ENCODE measurements at regions not wholly inside any gene's neighbourhood (a gene's known extent, or its start where the extent isn't known, plus 50 kb on each side); places are given as distances from the start of the nearest gene placed in this dataset.
"Not testable (repeated sequence)": the region's sequence is repeated elsewhere in the genome, so short reads cannot be mapped to it uniquely, and the experiment has no call there.

DNA sequence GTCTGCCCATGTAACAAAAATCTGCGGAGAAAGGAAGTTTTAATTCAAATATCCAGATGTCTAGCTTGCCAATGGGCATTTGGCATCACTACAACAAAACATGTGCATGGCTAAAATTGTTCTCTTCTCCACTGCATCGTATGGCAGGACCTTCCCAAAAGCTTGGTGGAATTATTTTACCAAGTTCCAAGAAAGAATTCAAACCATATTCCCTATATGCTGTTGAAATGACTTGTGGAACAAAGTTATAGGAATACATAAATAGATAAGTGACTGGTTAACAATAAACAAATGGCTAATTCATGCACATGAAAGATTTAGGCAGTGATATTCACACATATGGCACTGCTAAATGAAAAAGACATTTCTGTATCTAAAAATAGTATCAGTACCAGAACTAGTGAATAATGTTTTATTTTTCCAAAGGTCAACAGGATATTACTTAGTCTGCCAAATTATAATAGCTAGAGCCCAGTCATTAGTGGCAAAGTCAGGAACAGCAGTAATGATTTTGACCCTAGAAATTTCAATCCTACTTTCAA is 425.4 kb upstream of the VRK2 start:
- DNase-seq, result no peak

DNA sequence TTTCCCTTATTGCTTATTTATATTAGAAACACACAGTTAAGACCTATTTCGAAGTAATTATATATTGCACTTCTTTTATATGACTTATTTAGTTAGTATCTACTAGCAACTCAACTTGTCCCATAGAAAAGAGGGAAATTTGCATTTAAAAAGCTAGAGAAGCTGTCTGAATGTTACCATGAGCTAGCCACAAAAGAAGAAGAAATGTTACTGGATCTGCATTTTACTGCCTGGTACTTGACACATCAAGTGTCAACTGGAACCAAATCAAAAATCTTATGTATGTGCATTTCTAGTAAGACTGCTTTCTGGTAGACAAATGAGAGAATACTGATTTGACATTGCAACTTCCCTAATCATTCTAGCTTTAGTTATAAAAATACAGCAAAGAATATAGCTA is 424.6 kb upstream of the VRK2 start:
- DNase-seq, result no peak

DNA sequence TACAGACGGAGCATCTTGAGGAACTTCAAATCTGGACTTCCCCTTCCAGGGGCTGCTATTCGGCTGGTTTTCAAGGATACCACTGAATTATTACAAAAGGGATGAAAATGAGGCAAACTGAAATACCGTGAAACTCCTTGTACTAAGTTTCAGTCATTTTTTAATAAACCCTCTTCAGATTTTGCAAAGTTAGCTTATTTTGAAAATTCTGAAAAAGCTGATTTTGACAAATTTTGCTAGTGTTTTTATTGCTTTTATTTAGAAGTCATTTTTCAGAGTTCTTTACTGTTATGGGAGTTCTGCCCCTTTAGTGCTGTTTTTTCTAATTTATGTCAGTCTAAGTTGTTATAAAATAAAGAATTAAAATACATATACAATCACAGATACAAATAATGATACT is 390.4 kb upstream of the VRK2 start:
- no peak for DNase-seq

GRCh38 chr2:57669570-57669969 is 377.0 kb upstream of the VRK2 start:
- no peak for DNase-seq

DNA sequence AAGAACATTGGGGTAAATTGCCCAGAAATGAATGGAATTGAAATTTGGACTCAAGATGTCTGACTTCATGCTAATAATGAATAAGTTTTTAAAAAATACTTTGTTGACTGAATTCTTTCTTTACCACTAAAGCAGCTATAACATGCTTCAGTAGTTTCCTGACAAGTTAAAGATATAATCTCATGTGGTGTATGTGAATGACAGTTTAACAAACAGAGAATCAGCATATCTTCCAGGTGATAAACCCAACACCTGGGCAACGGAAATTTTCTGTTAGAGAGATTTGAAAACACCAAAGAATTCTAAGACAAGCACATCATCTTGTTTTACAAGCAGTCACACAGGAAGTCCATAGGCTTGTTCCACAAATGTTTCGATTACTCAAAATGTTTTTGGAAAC is 372.6 kb upstream of the VRK2 start:
- DNase-seq, result no peak

GRCh38 chr2:57674743-57675142 is 371.9 kb upstream of the VRK2 start:
- no peak for DNase-seq

- DNase-seq, result no peak
These were observed 369.3 kb upstream of the VRK2 start for GRCh38 chr2:57677296-57677695.

DNA sequence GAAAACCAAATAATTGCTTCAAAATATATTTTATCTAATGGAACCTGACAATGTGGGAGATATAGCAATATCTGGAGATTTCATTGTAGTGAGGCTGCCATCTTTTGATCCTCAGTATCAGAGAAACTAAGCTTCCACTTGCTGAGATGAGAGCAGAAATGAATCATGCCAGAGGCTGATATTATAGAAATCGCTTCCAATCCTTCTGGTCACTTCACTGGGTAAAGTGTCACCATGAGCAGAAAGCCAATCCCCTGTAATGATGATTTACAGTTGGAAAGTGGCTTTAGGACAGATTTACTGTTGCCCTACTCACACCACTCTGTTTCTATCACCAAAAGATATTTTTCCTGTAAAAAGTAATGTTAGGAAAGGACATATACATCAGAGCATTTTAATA is 365.0 kb upstream of the VRK2 start:
- no peak for DNase-seq

- no peak for DNase-seq
These were observed 361.6 kb upstream of the VRK2 start for GRCh38 chr2:57685032-57685431.

- no peak for DNase-seq
These were observed 354.2 kb upstream of the VRK2 start for GRCh38 chr2:57692395-57692794.

- DNase-seq, result no peak
These were observed 353.4 kb upstream of the VRK2 start for GRCh38 chr2:57693177-57693576.

DNA sequence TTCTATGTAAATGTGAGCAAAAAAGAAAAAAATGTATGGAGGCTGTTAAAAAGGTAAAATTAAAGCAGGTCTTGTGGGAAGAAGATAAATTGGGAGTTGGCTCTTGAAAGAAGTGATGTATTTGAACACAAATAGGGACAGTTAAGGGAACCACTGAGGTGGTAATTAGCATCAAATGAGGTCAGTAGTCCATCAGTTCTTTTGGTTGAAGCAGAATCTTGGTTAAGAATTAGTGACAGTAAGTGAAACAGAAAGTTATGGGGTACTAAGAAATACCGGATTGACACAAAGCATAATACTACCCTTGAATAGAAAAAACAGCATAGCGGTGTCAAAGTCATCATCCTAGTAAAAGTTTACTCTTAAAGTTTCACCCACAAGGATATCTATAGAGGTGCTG is 352.6 kb upstream of the VRK2 start:
- DNase-seq, result no peak

- DNase-seq, result no peak
These were observed 350.6 kb upstream of the VRK2 start for GRCh38 chr2:57696016-57696415.

GRCh38 chr2:57698392-57698791 is 348.2 kb upstream of the VRK2 start:
- no peak for DNase-seq

DNA sequence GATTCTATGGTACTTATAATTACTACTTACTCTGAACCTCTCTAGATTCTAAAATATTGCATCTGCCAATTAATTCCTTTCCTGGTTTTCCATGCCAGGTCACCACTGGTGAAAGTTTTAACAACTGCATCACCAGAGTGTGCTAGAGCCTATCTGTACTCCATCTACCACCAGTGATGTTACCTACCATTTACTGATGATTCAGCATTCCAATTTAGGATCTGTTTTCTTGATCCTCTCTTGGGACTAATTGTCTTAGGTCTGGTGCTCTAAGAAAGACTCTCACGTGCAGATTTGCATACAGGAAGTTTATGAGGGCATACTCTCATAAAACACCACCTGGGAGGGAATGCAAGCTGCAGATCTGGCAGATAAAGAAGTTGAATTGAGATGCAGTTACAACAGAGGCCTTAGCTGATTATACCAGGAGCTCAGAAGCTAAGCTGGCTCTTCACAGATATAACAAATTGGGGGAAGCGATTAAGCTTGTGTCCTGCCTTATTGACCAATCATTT is 347.6 kb upstream of the VRK2 start:
- DNase-seq, result no peak

GRCh38 chr2:57701391-57701791 is 345.2 kb upstream of the VRK2 start:
- DNase-seq, result no peak

- no peak for DNase-seq
These were observed 343.2 kb upstream of the VRK2 start for GRCh38 chr2:57703407-57703806.

GRCh38 chr2:57707794-57708193 is 338.8 kb upstream of the VRK2 start:
- DNase-seq, result not testable (repeated sequence)

DNA sequence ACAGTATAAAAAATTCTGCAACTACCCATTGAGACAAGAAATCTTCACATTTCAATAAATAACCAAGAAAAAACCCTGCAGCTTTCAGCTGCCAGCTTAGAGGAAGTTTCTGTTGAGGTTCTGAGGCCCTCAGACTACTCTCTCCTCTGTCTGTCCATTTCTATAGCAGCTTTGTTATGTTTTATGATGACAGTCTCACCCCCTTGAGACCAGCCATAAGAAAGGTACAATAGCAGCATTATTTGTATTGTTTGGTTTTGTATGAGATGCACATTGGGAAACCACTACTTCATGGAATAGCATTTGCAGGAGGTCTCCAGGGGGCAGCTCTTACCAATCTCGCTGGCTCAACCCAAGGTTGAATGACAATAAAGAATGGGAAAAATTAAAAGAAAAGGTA is 334.6 kb upstream of the VRK2 start:
- no peak for DNase-seq

DNA sequence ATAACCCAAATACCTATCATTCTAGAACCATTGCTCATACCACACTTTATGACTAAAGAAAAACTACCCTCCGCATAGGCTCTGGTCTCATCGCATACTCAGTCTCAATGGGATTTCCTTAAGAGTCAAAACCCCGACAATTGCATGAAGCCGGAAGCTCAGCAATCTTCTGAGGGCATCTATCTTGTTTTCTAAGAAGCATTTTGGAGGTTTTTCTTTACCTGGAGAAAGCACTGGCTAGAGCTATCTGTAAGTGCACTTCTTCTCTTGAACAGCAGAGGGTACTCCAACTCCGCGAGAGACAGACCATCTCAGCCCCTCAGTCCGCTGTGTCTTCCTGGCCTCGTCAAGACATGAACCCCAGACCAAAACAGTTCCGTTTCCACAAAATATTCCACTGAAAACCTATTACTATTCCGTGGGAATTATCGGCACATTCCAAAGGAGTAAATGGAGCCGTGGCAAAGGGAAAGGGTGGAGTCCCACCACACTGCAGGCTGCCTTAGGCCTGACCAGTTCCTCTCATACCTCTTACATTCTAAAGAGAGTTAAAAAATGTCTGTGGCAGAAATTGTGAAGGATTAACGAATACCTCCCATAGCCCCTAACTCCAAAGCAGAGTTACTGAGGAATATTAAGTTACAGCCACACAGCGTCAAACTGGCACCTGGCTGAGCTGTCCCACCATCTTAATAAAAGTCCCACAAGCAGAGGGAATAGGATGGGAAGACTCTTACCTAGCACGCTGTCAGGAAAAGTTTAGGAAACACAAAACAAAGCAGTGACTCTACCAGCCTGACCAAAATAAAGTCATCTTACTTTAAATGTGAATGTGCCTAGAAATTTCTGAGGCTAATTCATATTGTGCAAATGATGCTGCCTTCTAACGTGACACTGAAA is 325.6 kb upstream of the VRK2 start:
- DNase-seq, result peak; percentile 41

DNA sequence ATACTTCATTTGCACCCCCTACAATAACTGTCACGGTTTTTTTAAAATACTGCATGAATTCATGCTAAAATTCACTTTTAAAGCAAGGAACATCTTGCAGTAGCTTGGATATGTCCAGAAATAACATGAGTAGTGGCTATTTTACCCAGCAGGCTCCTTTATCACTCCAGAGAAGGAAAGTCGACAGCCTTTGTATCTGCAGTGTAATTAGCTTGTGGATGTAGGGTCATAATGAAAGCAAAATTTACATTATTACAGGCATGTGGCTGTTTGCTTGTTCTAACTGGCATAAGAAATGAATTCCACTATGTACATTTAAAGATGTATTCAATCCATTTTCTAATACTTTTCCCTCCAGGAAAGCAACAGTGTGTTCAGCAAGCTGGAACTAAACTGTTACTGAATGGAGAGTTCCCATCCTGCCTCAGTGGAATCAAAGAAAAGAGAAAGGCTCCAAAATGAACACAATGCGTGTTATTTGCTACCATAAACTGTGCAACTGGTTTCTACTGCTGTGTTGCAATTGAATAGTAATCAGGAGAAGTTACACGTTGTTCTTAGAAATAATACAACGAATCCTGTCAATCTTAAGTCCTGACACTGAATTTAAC is 321.2 kb upstream of the VRK2 start:
- no peak for DNase-seq

DNA sequence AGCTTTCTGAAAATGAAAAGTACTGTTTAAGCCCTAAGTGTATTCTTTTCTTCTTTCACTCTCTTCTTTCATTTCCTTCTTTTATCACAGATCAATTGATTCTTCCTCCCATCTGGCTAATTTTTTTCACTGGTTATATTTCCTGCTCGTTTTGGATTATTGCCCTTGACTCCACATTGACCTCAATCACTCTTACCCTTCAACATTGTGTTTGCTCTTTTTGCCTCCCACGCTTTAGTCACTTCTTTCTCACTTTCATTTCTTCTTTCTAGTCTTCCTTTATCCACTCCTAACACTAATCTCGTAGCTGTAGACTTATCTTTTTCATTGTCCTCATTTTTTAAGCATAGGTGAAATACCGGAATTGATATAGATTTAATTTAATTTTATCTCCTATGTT is 320.3 kb upstream of the VRK2 start:
- no peak for DNase-seq

GRCh38 chr2:57728691-57729090 is 317.9 kb upstream of the VRK2 start:
- DNase-seq, result no peak

DNA sequence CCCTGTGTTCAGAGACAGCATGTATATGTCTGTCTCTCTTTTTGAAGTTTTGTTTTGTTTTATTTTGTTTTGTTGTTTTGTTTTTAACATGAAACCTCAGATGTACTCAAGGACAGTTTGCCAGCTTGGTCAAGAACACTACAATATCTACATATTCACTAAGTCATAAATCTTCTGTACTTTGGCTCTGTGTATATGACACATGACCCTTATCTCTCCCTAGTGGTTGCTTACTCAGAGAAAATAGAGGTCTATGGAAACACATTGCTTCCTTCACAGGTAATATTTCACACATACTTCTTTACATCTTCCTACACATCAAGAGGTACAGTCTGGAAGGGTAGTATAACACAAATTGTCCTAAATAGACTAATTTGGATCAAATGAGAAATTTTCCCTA is 312.6 kb upstream of the VRK2 start:
- no peak for DNase-seq

Measured in NCI-H1105 treated with DMSO at 0.1 percent for 48 hours (cell line).